ENCODE measurements at regions not wholly inside any gene's neighbourhood (a gene's known extent, or its start where the extent isn't known, plus 50 kb on each side); places are given as distances from the start of the nearest gene placed in this dataset.

DNA sequence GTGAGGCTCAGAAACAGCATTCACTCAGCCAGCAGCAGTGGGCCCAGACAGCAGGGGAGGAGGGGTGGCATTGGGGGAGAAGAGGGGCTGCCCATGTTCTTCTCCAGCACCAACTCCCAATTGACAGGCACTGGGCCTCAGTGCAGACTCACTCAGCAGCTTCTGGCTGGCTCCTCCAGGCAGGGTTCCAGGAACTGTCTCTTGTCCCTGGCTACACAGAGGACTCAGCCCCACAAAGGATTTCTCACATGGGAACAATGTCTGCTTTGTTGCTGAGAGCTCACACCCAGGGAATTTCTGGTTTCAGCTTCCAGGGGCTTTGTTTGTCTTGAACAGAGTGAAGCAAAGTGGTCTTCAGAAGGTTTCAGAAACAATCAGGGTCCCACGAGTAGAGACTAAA is 1536.7 kb downstream of the TSPY10 start:
- TF ChIP-seq TBP (CRISPR knock-in tag; IDR thresholded peaks at IDR 0.05): no peak
- no peak for TF ChIP-seq NCOA2 (CRISPR knock-in tag; IDR thresholded peaks at IDR 0.05)
- TF ChIP-seq, protein P1, sequence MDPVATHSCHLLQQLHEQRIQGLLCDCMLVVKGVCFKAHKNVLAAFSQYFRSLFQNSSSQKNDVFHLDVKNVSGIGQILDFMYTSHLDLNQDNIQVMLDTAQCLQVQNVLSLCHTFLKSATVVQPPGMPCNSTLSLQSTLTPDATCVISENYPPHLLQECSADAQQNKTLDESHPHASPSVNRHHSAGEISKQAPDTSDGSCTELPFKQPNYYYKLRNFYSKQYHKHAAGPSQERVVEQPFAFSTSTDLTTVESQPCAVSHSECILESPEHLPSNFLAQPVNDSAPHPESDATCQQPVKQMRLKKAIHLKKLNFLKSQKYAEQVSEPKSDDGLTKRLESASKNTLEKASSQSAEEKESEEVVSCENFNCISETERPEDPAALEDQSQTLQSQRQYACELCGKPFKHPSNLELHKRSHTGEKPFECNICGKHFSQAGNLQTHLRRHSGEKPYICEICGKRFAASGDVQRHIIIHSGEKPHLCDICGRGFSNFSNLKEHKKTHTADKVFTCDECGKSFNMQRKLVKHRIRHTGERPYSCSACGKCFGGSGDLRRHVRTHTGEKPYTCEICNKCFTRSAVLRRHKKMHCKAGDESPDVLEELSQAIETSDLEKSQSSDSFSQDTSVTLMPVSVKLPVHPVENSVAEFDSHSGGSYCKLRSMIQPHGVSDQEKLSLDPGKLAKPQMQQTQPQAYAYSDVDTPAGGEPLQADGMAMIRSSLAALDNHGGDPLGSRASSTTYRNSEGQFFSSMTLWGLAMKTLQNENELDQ (CRISPR knock-in tag; IDR thresholded peaks at IDR 0.05; ENCODE audit: borderline replicate concordance): no peak
- TF ChIP-seq, protein P2, sequence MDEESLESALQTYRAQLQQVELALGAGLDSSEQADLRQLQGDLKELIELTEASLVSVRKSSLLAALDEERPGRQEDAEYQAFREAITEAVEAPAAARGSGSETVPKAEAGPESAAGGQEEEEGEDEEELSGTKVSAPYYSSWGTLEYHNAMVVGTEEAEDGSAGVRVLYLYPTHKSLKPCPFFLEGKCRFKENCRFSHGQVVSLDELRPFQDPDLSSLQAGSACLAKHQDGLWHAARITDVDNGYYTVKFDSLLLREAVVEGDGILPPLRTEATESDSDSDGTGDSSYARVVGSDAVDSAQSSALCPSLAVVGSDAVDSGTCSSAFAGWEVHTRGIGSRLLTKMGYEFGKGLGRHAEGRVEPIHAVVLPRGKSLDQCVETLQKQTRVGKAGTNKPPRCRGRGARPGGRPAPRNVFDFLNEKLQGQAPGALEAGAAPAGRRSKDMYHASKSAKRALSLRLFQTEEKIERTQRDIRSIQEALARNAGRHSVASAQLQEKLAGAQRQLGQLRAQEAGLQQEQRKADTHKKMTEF (CRISPR knock-in tag; IDR thresholded peaks at IDR 0.05): no peak

Data from HepG2 (cell line).